Kidney (tissue), 13 donors: ENCODE measurements at regions not wholly inside any gene's neighbourhood (a gene's known extent, or its start where the extent isn't known, plus 50 kb on each side); places are given as distances from the start of the nearest gene placed in this dataset.

Source experiments
- DNase-seq, 5 donors: peaks; one replicate each; pipeline ENCODE4 v3.0.0-alpha.2; 2013 to 2020
- FAIRE-seq: peaks from 2 replicates; lab custom pipeline; 2012; peaks lifted over from hg19 to GRCh38; lab: Jason Lieb, UNC
- H3K27ac ChIP-seq, 2 donors: one replicate each; pipeline ENCODE4 v1.7.0; 2013; ENCODE audit warnings: low read depth in 2 of 2, low read length in 2 of 2, inconsistent platforms in 1 of 2
- H3K27me3 ChIP-seq: one replicate; pipeline ENCODE4 v1.7.1; 2013; ENCODE audit warnings: low read length, inconsistent platforms; ENCODE audit not compliant: control insufficient read depth, insufficient read depth
- H3K36me3 ChIP-seq, 3 donors: one replicate each; pipeline versions ENCODE4 v1.7.0 to v1.7.1; 2013; ENCODE audit warnings: low read length in 3 of 3, control low read depth in 1 of 3, inconsistent platforms in 1 of 3; ENCODE audit not compliant: insufficient read depth in 3 of 3, control insufficient read depth in 2 of 3
- H3K4me1 ChIP-seq, 3 donors: one replicate each; pipeline versions ENCODE4 v1.7.0 to v1.7.1; 2013; ENCODE audit warnings: low read length in 3 of 3, inconsistent platforms in 1 of 3, low read depth in 1 of 3; ENCODE audit not compliant: control insufficient read depth in 2 of 3, insufficient read depth in 2 of 3
- H3K4me3 ChIP-seq, 3 donors: one replicate each; pipeline versions ENCODE4 v1.7.0 to v1.8.1; 2013; ENCODE audit warnings: low read length in 3 of 3, control low read depth in 1 of 3, inconsistent platforms in 1 of 3
- H3K9ac ChIP-seq, 3 donors: one replicate each; pipeline versions ENCODE4 v1.7.0 to v1.7.1; 2013; ENCODE audit warnings: low read length in 3 of 3, control low read depth in 1 of 3, inconsistent platforms in 1 of 3
- H3K9me3 ChIP-seq, 3 donors: one replicate each; pipeline versions ENCODE4 v1.7.0 to v1.7.1; 2013; ENCODE audit warnings: low read length in 3 of 3, control low read depth in 1 of 3, inconsistent platforms in 1 of 3; ENCODE audit not compliant: control insufficient read depth in 2 of 3, insufficient read depth in 1 of 3
- CTCF ChIP-seq: IDR thresholded peaks from 3 replicates; pipeline ENCODE4 v1.5.1; 2012; ENCODE audit warnings: mild to moderate bottlenecking, moderate library complexity, borderline replicate concordance; ENCODE audit not compliant: insufficient read depth; ENCODE audit errors: extremely low read depth
- intact Hi-C: fragments of 100-400 bp; cut with DNase I; formaldehyde crosslinking; loops from one replicate; pipeline ENCODE4 v1.11.1; 2022
- donor health status: control.
- donor health status: control.
- donor health status: control.
- donor health status: control.
- donor health status: control.
- donor health status: DM: yes; HTN: yes; CAD: no.
- donor health status: Normal renal cell carcinoma (clear cell type).

GRCh38 chr1:73765551-73766233 lies 432.3 kb downstream of the LRRIQ3 start:
- H3K36me3 ChIP-seq: no peaks in the 10 kb centered on the region
- TF ChIP-seq CTCF: no peak

GRCh38 chr1:73761559-73761958 lies 436.4 kb downstream of the LRRIQ3 start:
- Histone ChIP-seq H3K4me1 (no peaks in the 10 kb centered on the region), H3K9ac (no peak overlapping the region), H3K27ac (no peak overlapping the region), H3K9me3 (no peaks in the 10 kb centered on the region), H3K36me3 (no peaks in the 10 kb centered on the region), H3K4me3 (no peak overlapping the region), H3K27me3 (no peaks in the 10 kb centered on the region)
- no peak for DNase-seq
- TF ChIP-seq CTCF: no peak
- intact Hi-C loops: no loop called here
- no peak for FAIRE-seq

More at GRCh38 chr1:73765551-73766233, 432.3 kb downstream of the LRRIQ3 start:
- no peak for DNase-seq
- H3K4me3 ChIP-seq: no peak overlapping the region
- H3K27ac ChIP-seq: no peak overlapping the region
- H3K9ac ChIP-seq: no peak overlapping the region
- no peaks in the 10 kb centered on the region for H3K4me1 ChIP-seq
- no peaks in the 10 kb centered on the region for H3K9me3 ChIP-seq
- no peaks in the 10 kb centered on the region for H3K27me3 ChIP-seq
- intact Hi-C loops: no loop called here
- no peak for FAIRE-seq

GRCh38 chr1:73759011-73759410 lies 439.0 kb downstream of the LRRIQ3 start:
- DNase-seq (no peak), FAIRE-seq (no peak)
- Histone ChIP-seq H3K9me3 (no peaks in the 10 kb centered on the region), H3K27me3 (no peaks in the 10 kb centered on the region), H3K27ac (no peak overlapping the region), H3K36me3 (no peaks in the 10 kb centered on the region), H3K4me1 (no peaks in the 10 kb centered on the region), H3K4me3 (no peak overlapping the region), H3K9ac (no peak overlapping the region)
- intact Hi-C loops: no loop called here
- TF ChIP-seq CTCF: no peak

- H3K4me3 ChIP-seq: no peak overlapping the region
- no peak for TF ChIP-seq CTCF
- H3K36me3 ChIP-seq: no peaks in the 10 kb centered on the region
- no peaks in the 10 kb centered on the region for H3K4me1 ChIP-seq
- no peak for DNase-seq
- no peaks in the 10 kb centered on the region for H3K9me3 ChIP-seq
- no peak overlapping the region for H3K9ac ChIP-seq
- H3K27me3 ChIP-seq: no peaks in the 10 kb centered on the region
- H3K27ac ChIP-seq: no peak overlapping the region
- no peak for FAIRE-seq
- intact Hi-C loops: no loop called here
Observed at GRCh38 chr1:73756817-73757216, 441.2 kb downstream of the LRRIQ3 start.
